ENCODE measurements at regions not wholly inside any gene's neighbourhood (a gene's known extent, or its start where the extent isn't known, plus 50 kb on each side); places are given as distances from the start of the nearest gene placed in this dataset.

DNA sequence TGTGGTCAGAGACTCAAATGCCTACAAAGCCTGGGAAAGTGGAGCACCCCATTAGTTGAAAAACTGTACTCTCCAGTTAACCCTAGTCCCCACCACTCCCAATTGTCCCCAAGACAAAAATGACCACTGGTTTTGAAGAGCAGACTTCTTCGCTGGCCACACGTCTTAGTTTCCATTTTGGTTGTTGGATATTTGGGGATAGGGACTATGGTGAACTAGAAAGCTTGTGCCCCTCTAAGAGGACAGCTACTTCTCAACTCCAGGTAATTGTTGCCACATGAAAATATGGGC lies 109.4 kb upstream of the SPRY4 start:
- DNase-seq (ENCODE audit: low read depth): no peak

DNA sequence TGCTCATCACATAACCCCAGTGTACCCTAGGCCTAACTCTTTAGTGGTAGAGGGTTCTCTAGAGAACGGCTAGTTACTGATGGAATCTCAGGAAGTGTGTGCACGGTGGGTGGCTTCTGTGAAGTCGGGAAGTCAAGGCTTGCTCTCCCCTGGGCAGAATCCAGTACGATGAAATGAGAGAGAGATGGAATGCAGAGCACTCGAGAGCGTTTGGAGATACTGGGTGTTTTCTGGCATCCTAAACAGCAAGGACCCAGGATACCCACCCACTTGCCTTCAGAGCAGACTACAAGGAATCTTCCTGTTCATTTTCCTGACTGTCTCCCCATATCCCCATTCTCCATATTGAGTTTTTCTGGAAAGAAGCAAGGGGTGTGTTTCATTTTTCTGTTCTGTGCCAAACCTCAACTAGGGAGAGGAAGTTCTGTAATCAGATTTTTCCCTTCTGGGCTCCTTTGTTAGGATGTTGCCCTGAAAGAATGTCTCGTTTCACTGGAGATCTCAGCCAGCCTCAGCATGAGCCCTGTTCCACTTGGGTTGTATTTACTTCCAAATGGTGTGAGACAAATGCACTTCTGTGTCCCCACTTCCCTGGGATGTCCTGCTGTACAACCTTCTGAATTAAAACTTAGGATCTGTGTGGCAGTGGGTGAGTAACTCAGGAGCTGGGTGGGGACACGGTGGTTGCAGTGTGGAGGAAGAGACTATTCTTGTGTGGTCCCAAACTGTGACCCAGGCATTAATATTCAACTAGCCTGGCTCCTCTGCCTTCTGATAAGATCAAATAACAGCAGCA lies 108.9 kb upstream of the SPRY4 start:
- peak; percentile 59 for DNase-seq (ENCODE audit: low read depth)

DNA sequence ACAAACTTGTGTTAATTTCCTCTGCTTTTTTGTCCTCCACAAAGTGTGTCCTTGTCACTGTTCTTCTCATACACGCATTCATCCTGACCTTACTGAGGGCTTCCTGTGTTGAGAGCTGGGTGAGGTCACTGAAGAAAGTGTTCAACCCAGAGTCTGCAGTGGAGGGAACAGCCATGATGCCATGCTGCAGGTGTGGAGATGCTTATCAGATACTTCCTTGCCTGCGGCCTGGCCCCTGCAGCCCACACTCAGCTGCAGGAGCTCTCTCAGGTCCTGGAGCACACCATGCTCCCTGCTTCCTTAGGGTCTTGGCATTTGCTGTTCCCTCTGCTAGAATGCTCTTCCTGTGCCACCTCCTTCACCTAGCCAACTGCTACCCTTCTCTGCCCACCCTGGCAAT lies 108.1 kb upstream of the SPRY4 start:
- DNase-seq (ENCODE audit: low read depth): no peak

DNA sequence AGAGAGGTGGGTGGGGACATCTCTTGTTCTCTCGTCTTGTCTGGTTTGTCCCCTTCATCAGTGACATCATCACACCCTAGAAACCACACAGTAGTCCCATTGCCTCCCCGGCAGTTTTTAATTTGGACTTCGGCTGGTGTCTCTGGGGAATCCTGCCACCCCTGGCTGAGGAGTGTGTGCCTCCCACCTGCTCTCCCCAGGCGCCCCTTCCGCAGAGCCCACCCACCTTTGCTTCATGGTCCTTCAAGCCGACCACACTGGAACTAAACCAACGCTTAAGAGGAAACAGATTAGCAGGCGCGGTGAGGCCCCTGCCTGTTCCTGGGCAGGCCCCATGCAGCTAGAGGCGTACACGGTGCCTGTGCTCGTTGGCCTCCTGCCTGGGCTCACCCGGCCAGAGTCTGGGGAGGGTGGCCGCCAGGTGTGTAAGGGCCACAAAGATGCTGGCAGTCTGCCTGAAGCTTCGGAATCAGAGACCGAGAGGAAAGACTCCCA lies 107.6 kb upstream of the SPRY4 start:
- no peak for DNase-seq (ENCODE audit: low read depth)

DNA sequence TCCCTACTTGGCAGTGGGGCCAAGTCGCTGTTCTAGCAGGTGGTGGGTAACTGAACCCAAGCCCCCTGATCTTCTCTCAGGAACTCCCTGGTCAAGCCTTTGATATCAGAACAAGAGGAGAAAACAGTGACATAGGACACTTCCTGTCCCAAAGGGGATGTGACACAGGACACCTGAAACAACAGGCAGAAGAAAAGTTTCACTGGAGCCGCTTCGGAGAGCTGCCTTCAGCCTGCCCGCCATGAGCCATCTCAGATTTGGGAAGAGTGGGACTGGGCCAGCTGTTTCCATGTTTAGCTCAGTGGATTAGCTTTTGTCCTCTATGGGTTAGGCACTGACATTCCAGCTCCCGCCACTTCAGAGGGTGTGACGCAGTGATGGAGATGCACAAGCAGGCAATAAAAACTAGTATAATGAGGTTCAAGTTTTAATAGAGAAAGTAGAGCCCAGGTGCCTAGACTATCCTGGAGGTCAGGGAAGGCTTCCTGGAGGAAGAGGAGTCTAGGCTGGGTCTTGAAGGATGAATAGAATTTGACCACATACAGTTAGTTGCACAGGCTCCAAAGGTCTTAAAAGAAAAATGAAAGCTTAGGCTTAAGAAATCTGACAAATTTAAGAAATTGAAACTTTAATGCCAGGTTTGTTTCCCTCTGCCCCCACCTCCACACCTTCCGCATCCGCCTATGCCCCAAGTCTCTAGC lies 104.1 kb upstream of the SPRY4 start:
- DNase-seq (ENCODE audit: low read depth): no peak

DNA sequence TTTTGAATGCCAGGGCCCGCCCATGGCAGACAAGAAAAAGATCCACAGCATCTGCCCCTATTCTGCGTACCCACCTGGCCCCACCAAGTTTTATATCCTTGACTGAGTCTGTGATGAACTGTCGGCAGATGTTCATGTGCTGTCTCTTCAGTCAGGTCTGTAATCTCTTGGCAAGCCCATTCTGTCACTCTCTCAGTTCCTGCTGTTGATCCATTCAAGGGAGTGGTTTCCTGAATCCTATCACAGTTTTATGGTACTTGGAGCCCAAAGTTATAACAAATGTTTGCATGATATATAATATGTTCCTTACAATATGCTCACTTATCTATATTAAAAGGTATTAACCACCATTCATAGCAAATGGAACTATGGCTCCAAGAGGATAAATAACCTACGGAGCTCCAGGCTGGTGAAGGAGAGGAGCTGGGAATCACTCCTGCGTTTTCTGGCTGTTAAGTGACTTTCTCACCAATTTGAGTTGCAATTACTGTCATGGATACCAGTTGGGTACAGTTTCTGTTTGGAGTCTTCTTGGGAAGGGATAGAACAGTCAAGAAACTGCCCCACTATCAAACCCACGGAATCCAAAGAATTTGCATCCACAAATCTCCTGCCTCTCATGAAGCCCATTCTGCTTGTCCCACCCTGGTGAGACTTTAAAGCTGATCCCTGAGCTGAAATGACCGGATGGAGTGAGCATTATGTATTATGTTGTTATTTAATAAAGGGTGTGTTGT lies 103.4 kb upstream of the SPRY4 start:
- no peak for DNase-seq (ENCODE audit: low read depth)

DNA sequence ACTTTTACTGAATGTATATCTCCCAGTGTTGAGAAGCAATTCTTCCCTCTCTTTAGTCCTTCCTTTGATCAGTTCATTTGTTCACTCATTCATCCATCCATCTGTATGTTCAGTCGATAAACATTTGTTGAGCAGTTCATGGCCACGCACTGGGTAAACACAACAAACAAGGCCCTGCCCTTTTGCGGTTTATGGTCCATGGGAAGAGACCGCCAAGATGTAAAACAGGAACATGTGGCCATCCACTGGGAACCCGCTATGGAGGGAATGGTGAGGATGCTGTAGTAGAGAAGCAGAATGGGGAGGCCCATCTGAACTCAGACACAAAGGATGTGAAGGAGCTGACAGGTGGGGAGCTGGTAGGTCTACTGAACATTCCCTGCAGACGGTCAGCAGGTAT lies 102.7 kb upstream of the SPRY4 start:
- DNase-seq (ENCODE audit: low read depth): no peak

DNA sequence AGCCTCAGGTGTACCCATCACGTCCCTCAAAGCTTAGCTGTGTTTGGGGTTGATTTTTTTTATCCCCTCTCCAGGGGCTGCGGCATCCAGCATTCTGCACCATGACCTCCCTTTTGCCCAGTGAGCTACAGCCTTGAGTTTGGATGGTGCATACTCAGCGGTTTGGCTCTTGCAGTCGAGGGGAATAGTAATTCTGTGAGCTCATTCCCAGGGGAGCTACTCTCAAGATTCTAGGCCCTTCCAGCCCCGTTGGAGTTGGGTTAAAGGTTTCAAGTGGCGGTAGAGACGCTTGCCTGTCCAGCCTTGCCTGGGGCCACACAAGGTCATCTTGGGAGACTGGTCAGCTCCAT lies 102.2 kb upstream of the SPRY4 start:
- no peak for DNase-seq (ENCODE audit: low read depth)

DNA sequence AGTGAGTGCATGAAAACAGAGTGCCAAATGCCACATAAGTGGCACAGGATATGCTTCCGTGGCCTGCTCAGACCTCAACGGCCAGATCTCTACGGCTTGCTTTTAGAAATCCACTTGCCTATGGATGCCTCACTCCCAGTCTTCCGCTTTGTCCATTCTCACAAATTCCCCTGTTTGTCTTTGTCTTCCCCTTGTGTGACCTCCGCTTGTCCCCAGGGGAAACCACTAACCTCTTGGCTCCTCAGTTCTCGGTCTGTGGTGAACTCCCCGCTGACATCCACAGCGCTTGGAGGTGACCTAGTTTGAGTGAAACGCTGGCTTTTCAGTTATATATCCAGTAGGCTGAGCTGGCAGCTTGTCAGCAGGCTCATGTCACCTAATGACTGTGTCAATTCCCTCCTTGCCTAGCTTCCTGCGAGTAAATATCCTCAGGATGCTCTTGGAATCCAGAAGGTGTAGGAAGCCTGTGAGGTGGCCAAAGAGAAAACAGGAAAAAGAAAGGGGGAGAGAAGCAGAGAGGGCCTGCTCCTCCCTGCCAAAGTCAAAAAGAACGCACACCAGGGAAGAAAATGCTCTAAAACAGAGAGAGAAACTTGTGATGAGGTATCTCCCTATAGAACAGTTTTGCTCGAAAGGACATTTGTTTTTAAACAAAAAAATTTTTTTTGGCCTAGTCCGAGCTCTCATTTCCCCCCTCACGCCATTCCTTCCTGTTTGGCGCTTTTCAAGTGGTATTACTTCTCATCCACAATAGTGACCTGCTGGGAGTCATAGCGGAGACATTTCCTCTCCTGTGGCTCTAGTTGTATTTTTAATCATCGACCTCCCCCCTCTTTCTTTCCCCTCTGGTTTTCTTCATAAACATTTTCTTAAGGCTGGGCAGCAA lies 101.6 kb upstream of the SPRY4 start:
- peak; percentile 38 for DNase-seq (ENCODE audit: low read depth)

DNA sequence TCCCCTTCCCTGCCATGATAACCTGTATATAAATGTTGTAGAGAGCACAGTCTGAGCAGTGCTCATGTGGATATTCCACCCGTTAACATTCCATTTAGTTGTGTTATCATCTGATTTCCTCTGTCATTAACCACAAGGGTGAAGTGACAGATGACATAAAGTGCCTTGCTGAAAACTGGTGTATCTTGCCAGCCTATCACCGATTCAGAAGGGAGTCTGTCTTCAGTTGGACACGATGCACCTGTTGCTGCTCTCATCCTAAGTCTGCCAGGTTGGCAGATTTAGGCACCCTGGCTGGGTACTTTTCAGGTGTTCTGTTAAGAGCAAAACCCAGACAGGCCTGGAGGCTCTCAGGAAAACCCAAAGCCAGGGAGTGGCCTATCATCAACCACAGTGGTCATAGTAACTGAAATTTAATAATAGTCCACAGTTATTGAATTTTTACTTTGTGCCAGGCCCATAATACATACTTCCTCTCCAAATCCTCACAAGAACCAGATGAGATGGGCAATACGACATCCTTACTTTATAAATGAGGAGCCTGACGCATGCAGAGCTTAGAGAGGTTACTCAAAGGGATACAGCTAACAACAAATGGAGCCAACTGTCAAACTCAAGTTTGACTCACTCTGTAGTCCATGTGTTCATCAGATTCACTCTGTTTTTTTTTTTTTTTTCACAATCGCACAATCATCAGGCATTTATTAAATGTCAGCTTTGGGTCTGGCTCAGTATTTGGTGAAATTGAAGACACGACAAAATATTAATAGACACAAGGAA lies 100.7 kb upstream of the SPRY4 start:
- no peak for DNase-seq (ENCODE audit: low read depth)

DNA sequence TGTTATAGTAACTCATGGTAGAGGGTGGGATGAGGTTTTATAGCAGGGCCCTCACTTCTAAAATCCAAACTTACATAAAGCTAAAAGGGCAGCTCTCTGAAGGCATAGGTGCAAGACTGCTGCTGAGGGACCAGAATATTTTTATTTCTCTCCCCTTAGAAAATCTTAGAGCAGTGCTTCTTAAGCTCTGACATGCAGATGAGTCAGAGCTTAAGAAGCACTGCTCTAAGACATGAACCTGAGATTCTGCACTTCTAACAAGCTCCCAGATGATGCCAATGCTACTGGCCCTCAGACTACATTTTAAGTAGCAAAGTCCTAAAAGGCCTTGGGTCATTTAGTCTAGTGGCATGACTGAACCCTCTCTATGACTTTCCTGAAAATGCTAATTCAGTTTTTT lies 97.6 kb upstream of the SPRY4 start:
- peak; percentile 51 for DNase-seq (ENCODE audit: low read depth)

DNA sequence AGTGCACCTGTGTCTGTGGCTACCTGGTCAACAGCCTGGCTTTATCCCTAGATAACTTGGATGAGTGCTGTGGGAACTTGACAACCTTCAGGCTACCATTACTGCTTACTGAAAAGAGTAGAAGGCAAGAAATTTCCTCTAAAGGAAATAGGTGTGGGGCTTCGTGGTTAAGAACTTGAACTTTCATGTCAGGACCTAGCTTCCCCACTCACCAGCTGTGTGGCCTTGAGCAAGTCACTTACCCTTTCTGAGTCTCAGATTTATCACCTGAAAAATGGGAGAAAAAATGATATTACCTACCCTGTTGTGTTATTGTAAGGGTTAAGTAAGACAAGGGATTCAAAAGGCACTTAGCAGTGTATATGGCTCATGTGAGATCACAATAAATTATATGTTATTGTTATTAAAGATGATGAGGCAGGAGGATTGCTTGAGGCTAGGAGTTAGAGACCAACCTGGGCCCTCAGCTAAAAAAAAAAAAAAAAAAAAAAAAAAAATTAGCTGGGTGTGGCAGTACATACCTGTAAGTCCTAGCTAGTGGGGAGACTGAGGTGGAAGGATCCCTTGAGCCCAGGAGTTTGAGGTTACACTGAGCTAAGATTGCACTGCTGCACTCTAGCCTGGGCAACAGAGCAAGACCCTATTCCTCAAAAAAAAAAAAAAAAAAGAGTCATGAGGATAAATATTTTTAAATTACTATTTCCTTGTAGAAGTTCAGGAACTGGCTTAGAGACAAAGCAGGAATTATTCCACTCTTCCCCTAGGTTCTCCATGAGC lies 97.0 kb upstream of the SPRY4 start:
- no peak for DNase-seq (ENCODE audit: low read depth)

DNA sequence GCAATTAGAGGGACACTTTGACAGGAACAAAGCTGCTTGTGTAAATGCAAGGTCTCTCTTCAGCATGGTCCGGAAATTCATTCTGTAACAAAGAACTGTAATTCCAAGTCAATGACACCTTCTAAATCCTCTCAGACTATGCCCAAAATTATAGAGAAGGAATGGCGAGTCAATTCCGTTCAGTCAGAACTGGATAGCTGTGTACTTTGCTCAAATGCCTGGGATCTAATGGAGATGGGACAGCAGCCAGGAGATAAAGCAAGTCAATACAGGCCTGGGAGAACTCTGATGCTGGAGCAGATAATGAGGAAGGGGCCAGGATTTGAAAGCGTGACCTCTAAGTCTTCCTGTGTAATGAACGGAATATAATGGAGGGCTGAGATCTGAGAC lies 96.4 kb upstream of the SPRY4 start:
- DNase-seq (ENCODE audit: low read depth): no peak

DNA sequence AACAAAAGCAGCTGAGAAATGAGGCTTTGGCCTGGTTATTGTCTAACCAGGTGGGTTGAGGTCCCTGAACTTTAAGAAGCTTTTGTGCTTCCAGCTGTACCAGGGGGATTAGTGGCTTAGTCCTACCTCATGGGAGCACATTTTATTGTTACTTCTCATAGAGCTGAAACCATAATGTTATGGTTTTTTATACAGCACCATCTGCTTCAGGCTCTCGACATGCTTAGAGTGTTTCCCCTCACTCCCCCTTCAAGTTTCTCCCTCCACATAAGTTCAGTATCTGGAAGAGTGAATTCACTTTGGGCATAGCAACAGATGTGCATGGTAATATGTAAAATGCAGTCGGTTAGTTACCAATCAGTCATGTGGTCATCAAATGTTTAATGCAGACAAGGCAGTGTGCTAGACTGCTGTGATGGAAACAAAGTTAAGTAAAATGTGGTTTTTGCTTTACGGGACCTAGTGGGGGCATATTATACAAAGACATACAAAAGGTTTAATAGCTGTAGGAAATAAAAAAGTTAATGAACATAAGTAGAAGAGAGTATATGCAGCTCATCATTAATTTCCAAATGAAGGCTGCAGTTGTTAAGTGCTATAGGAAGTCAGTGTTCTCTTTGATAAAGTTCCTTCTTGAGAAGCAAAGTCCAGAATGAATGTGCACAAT lies 95.9 kb upstream of the SPRY4 start:
- no peak for DNase-seq (ENCODE audit: low read depth)

DNA sequence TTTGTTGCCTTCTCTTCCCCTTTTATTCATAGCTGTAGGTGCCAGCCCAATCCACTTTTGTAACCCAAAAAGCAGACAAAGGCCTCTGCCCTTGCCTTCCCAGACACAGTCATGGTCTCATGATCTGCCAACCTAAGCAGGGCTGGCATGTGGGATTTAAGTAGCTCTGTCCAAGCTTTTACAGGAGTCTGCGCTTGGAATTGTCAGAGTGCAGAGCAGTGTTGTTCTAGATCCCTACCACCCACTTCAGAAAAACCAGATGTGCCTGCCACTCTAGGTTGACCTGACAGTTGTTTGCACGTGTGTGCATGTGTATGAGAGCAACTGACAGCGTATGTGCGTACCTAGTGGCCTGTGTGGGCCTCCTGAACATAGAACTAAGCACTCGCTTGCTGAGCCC lies 87.8 kb upstream of the SPRY4 start:
- no peak for DNase-seq (ENCODE audit: low read depth)

DNA sequence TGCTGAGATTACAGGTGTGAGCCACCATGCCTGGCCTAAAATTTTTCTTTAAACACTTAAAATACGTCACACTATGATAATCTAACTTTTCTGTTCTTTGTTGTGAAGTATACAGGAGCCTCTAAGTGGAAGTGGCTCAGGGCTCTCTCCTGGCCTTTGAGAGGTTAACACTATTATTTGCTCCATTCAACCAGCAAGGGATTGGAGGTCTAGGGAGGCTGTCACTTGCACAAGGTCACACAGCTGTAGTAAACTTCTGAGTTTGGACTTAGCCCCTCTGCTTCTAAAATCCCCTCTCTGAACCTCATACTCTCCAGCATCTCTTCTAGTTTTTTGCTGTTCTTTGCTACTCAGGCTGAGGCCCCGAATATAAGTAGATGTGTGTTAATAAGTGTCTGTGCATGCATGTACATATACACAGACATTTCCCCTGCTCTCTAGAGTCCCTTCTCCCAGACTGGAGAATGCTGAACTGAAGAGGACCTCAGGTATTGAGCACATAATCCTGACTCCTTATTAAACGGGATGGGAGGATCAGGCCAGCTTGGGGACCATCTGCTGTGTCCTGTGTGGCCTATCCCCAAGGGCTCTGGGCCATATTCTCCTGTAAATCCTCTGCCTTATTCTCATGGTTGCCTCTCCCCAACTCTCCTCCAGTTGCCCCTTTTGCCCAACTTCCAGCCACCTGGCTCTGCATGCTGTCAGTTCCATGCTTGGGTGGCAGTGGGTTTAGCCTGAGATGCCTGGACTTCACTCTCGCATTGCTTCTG lies 87.0 kb upstream of the SPRY4 start:
- no peak for DNase-seq (ENCODE audit: low read depth)

DNA sequence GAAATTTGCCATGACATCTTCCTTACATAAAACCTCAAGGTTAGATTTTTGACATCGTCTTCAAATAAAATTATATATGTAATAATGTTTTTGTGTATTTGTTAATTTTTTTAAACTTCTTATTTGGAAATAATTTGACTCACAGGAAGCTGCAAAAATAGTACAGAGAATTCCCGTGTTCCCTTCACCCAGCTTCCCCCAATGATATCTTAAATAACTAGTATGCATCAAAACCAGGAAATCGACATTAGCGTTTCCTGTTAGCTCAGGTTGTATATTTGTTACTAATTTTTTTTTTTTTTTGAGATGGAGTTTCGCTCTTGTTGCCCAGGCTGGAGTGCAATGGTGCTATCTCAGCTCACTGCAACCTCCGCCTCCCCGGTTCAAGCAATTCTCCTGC lies 86.3 kb upstream of the SPRY4 start:
- no peak for DNase-seq (ENCODE audit: low read depth)

DNA sequence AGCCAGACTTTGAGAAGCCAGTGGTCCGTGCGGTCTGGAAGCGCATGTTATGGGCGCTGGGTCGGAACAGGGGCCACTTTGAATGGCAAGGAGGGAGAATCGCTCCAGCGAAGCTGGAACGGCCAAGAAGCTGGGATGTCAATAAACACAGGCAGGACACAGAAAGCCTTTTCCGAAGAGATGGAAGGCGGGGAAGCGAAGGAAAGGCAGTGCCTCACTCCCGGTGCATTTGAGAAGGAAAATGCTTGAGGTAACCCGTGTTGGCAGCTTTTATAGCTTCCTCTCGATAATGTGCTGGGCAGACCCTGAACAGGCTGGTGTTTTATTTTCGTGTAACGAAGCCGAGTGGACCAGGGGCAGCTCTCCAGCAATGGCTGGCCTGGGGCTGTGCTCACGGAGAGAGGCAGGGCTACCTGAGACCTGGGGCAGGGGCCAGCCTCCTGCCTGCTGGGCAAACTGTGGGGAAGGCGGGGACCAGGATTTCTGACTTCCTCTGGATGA lies 84.2 kb upstream of the SPRY4 start:
- no peak for DNase-seq (ENCODE audit: low read depth)

DNA sequence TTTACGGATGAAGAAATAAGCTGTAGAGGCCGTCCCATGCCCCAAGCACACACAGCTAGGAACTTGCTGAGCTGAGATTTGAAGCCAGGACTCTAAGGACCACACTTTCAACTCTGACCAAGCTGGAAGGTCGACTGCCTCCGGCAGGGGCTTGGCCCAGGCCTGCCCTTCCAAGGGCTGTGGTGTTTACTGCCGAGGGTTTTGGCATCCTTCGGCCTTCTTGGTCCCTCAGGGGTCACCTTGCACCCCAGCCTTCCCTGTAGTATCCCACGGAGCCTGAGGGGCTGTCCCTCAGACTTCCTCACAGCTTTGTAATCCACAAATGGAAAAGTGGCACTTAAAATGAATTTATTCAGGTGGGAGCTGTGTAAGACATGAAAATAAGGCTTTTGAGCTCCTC lies 83.7 kb upstream of the SPRY4 start:
- DNase-seq (ENCODE audit: low read depth): no peak

All from RPMI7951 (cell line).